Spleen (tissue), 11 donors: ENCODE measurements at regions not wholly inside any gene's neighbourhood (a gene's known extent, or its start where the extent isn't known, plus 50 kb on each side); places are given as distances from the start of the nearest gene placed in this dataset.

Source experiments
- DNase-seq: peaks from one replicate; pipeline ENCODE4 v3.0.0-alpha.2; 2020
- H3K27ac ChIP-seq, 8 donors: fragments of 200-600 bp; sonication (generic) in 7 of 8; 1 replicate in 4 of 8; 2 replicates in 4 of 8; pipeline versions ENCODE4 v1.5.0 to v1.8.0; 2016 to 2021; ENCODE audit warnings: inconsistent platforms in 4 of 8, mild to moderate bottlenecking in 4 of 8, moderate library complexity in 1 of 8
- H3K27me3 ChIP-seq, 7 donors: fragments of 200-600 bp; sonication (generic) in 6 of 7; replicated peaks in 1 of 7; 1 replicate in 4 of 7; 2 replicates in 3 of 7; pipeline versions ENCODE4 v1.5.0 to v1.8.0; 2016 to 2021; ENCODE audit warnings: inconsistent platforms in 3 of 7, mild to moderate bottlenecking in 1 of 7
- H3K36me3 ChIP-seq, 6 donors: fragments of 200-600 bp; sonication (generic) in 5 of 6; 1 replicate in 4 of 6; 2 replicates in 2 of 6; pipeline versions ENCODE4 v1.5.0 to v1.8.0; 2016 to 2021; ENCODE audit warnings: inconsistent platforms in 2 of 6
- H3K4me1 ChIP-seq, 6 donors: fragments of 200-600 bp; sonication (generic) in 5 of 6; 1 replicate in 3 of 6; 2 replicates in 3 of 6; pipeline versions ENCODE4 v1.5.0 to v1.8.0; 2016 to 2021; ENCODE audit warnings: inconsistent platforms in 3 of 6
- H3K4me3 ChIP-seq, 8 donors: fragments of 200-600 bp; sonication (generic) in 7 of 8; 1 replicate in 4 of 8; 2 replicates in 4 of 8; pipeline versions ENCODE4 v1.5.0 to v1.8.0; 2016 to 2021; ENCODE audit warnings: inconsistent platforms in 4 of 8, mild to moderate bottlenecking in 4 of 8, moderate library complexity in 2 of 8
- H3K9me3 ChIP-seq, 8 donors: fragments of 200-600 bp; sonication (generic) in 7 of 8; 1 replicate in 4 of 8; 2 replicates in 4 of 8; pipeline versions ENCODE4 v1.5.0 to v1.8.0; 2016 to 2021; ENCODE audit warnings: inconsistent platforms in 4 of 8
- POLR2A ChIP-seq, 3 donors: fragments of 450-650 bp; IDR thresholded peaks; one replicate each; pipeline ENCODE4 v1.5.1; 2017; ENCODE audit warnings: antibody characterized with exemption in 3 of 3, mild to moderate bottlenecking in 1 of 3
- POLR2AphosphoS5 ChIP-seq, 3 donors: sonication (generic); formaldehyde crosslinking; IDR thresholded peaks; one replicate each; pipeline ENCODE4 v1.5.1; 2017; ENCODE audit warnings: antibody characterized with exemption in 3 of 3
- WGBS, 5 donors: extraction: QIAGEN DNeasy Blood & Tissue Kit in 3 of 5; methylation state at CpG; one replicate each; pipeline versions ENCODE4 v1.1.5 to v1.1.7; 2013 to 2018; 5-methylcytosine and 5-hydroxymethylcytosine counted together
- intact Hi-C: fragments of 100-400 bp; cut with DNase I; formaldehyde crosslinking; loops from one replicate; pipeline ENCODE4 v1.15.0; 2023; ENCODE audit warnings: low total_unique reads
- TF ChIP-seq, protein P1 (sequence below), 11 experiments: fragments of 200-600 bp in 7 of 11; fragments of 450-650 bp in 4 of 11; sonication (generic) in 4 of 11; IDR thresholded peaks in 8 of 11; conservative IDR thresholded peaks in 3 of 11; 1 replicate in 7 of 11; 2 replicates in 4 of 11; pipeline versions ENCODE4 v1.4.0 to v1.8.0; 2016 to 2021; ENCODE audit warnings: antibody characterized with exemption in 11 of 11, inconsistent platforms in 4 of 11, mild to moderate bottlenecking in 1 of 11
- donor health status: healthy with polysubstance abuse.
- donor health status: DM: no; HTN: no; CAD: no; lungs with moderate emphysema.
- donor health status: DM: no; HTN: no; CAD: no.
- donor health status: Bipolar disorder and iron deficiency.
- donor health status: healthy.
- donor health status: DM: no; HTN: no; CAD: no.
- donor health status: DM: yes; HTN: yes; CAD: no.

DNA sequence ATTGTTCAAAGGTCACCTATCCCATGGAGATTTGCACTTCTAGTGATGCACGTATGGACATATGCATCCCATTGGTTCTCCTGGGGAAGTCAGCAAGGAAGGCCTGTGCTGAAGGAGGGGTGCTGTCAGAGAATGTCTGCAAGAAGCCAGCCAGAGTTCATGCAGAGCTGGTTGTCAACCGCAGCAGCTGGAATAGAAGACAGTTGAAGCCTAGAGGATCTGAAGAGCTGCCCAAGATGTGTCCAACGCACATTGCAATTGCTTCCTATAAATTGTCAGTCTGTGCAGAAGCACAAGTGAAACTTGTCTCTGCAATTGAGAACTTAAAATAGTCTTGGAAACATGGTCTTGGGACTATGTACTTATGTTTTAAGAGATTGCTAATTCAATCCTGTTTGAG lies 82.1 kb upstream of the CNTNAP4 start:
- no peak for DNase-seq
- Histone ChIP-seq H3K4me3 (no peak overlapping the region), H3K36me3 (no peaks in the 10 kb centered on the region), H3K27ac (no peak overlapping the region), H3K4me1 (no peaks in the 10 kb centered on the region), H3K27me3 (no peaks in the 10 kb centered on the region), H3K9me3 (peaks cover 0 to 5% (median 0%) of the 10 kb centered on the region in 8 donors)
- intact Hi-C loops: no loop called here
- TF ChIP-seq POLR2A (IDR thresholded peaks at IDR 0.05) (no peak), POLR2AphosphoS5 (IDR thresholded peaks at IDR 0.05) (no peak)
- TF ChIP-seq, protein P1, sequence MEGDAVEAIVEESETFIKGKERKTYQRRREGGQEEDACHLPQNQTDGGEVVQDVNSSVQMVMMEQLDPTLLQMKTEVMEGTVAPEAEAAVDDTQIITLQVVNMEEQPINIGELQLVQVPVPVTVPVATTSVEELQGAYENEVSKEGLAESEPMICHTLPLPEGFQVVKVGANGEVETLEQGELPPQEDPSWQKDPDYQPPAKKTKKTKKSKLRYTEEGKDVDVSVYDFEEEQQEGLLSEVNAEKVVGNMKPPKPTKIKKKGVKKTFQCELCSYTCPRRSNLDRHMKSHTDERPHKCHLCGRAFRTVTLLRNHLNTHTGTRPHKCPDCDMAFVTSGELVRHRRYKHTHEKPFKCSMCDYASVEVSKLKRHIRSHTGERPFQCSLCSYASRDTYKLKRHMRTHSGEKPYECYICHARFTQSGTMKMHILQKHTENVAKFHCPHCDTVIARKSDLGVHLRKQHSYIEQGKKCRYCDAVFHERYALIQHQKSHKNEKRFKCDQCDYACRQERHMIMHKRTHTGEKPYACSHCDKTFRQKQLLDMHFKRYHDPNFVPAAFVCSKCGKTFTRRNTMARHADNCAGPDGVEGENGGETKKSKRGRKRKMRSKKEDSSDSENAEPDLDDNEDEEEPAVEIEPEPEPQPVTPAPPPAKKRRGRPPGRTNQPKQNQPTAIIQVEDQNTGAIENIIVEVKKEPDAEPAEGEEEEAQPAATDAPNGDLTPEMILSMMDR (IDR thresholded peaks at IDR 0.05 in 8 of 11, conservative IDR thresholded peaks at IDR 0.05 in 3 of 11): no peak
- 75 to 92% (median 79%) methylated on average over 3 of the region's 3 CpGs for WGBS, 5 donors

DNA sequence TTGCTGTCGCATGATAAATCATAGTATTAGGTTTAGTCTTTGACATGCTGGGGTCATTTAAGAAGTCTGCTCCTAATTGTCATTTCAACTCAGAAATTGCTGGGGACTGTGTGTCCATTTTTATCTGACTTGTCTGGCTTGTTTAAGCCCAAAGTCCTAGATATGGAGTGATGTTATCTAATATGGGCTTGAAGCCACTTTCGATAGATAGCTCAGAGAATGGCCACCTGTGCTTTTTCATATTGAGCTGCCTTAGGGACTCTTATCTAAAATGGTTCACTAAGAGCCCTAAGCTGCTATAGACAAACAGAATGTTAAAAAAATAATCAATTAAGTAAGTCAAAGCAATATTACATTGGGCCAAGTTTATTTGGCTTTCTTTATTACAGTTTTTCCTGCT lies 81.6 kb upstream of the CNTNAP4 start:
- 38 to 92% (median 80%) methylated on average over 2 of the region's 2 CpGs for WGBS, 5 donors
- H3K9me3 ChIP-seq: peaks cover 0 to 5% (median 0%) of the 10 kb centered on the region in 8 donors

DNA sequence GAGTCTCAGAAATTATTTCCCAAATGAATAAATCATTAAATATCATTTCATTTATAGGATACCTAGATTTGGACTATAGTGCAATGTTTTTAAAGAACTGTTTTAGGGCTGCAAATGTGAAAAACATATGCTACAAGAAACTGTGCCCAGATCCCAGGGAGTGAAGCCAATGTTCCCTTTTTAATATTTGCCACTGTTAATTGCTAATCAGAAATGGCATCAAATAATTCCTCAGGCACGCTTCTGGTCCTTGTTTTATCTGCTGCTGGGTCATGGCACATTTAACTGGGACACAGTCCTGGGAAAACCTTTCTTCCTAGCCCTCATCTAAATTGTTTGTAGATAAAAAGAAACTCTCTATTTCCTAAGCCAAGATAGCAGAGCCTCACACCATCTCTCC lies 79.3 kb upstream of the CNTNAP4 start:
- WGBS, 5 donors: 64 to 89% (median 67%) methylated on average over 1 of the region's 1 CpG
- no peaks in the 10 kb centered on the region for H3K27me3 ChIP-seq
- intact Hi-C loops: no loop called here
- no peak overlapping the region for H3K4me3 ChIP-seq
- no peaks in the 10 kb centered on the region for H3K4me1 ChIP-seq
- peaks cover 0 to 5% (median 0%) of the 10 kb centered on the region in 8 donors for H3K9me3 ChIP-seq
- TF ChIP-seq, protein P1 (IDR thresholded peaks at IDR 0.05 in 8 of 11, conservative IDR thresholded peaks at IDR 0.05 in 3 of 11): no peak
- no peak for TF ChIP-seq POLR2A (IDR thresholded peaks at IDR 0.05)
- no peak for TF ChIP-seq POLR2AphosphoS5 (IDR thresholded peaks at IDR 0.05)
- no peak for DNase-seq
- H3K36me3 ChIP-seq: no peaks in the 10 kb centered on the region
- no peak overlapping the region for H3K27ac ChIP-seq

More for the DNA sequence above, 81.6 kb upstream of the CNTNAP4 start:
- Histone ChIP-seq H3K27ac (no peak overlapping the region), H3K36me3 (no peaks in the 10 kb centered on the region), H3K4me1 (no peaks in the 10 kb centered on the region), H3K4me3 (no peak overlapping the region), H3K27me3 (no peaks in the 10 kb centered on the region)
- intact Hi-C loops: no loop called here
- TF ChIP-seq, protein P1 (IDR thresholded peaks at IDR 0.05 in 8 of 11, conservative IDR thresholded peaks at IDR 0.05 in 3 of 11): no peak
- TF ChIP-seq POLR2AphosphoS5 (IDR thresholded peaks at IDR 0.05) (no peak), POLR2A (IDR thresholded peaks at IDR 0.05) (no peak)
- no peak for DNase-seq

DNA sequence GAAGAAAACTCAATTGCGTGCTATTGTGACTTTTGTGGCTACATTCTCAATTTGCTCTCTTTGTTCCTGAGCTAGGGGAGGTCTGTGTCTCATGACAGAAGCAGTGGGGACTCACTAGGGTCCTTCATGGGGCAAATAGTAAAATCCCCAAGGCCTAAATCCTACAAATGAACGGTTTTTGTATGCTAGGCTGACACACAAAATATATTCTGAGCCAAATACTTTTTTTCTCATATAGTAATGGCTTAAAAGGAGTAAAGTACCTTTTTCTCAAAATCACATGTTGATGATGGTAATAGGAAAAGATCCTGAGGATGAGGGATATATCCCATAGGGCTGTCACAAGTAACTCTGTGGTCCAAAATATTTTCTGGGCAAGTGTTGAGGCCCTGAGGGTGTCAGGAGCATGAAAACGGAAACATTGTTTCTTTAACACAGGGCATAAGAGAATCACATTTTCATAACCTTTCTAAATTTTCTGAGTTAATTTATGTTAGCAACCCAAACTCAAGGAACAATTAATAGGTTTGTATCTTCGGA lies 77.5 kb upstream of the CNTNAP4 start:
- 69 to 79% (median 71%) methylated on average over 4 of the region's 4 CpGs for WGBS, 5 donors
- Histone ChIP-seq H3K4me1 (no peaks in the 10 kb centered on the region), H3K27me3 (no peaks in the 10 kb centered on the region), H3K36me3 (no peaks in the 10 kb centered on the region), H3K4me3 (no peak overlapping the region), H3K27ac (no peak overlapping the region), H3K9me3 (peaks cover 0 to 7% (median 0%) of the 10 kb centered on the region in 8 donors)
- intact Hi-C loops: no loop called here
- TF ChIP-seq, protein P1 (IDR thresholded peaks at IDR 0.05 in 8 of 11, conservative IDR thresholded peaks at IDR 0.05 in 3 of 11): no peak
- DNase-seq: no peak
